ENCODE measurements at regions not wholly inside any gene's neighbourhood (a gene's known extent, or its start where the extent isn't known, plus 50 kb on each side); places are given as distances from the start of the nearest gene placed in this dataset.

GRCh38 chr3:164912916-164913315 is 165.4 kb downstream of the SI start:
- TF ChIP-seq POLR2A (IDR thresholded peaks at IDR 0.05) = no peak
- TF ChIP-seq, protein P1, sequence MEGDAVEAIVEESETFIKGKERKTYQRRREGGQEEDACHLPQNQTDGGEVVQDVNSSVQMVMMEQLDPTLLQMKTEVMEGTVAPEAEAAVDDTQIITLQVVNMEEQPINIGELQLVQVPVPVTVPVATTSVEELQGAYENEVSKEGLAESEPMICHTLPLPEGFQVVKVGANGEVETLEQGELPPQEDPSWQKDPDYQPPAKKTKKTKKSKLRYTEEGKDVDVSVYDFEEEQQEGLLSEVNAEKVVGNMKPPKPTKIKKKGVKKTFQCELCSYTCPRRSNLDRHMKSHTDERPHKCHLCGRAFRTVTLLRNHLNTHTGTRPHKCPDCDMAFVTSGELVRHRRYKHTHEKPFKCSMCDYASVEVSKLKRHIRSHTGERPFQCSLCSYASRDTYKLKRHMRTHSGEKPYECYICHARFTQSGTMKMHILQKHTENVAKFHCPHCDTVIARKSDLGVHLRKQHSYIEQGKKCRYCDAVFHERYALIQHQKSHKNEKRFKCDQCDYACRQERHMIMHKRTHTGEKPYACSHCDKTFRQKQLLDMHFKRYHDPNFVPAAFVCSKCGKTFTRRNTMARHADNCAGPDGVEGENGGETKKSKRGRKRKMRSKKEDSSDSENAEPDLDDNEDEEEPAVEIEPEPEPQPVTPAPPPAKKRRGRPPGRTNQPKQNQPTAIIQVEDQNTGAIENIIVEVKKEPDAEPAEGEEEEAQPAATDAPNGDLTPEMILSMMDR (IDR thresholded peaks at IDR 0.05) = no peak
